Sigmoid colon (tissue), 4 donors: ENCODE measurements at regions not wholly inside any gene's neighbourhood (a gene's known extent, or its start where the extent isn't known, plus 50 kb on each side); places are given as distances from the start of the nearest gene placed in this dataset.

Experiments used
- CTCF ChIP-seq, 4 experiments: fragments of 450-650 bp in 3 of 4; fragments of 200-600 bp in 1 of 4; IDR thresholded peaks; one replicate each; pipeline ENCODE4 v1.5.1; 2016 to 2019; ENCODE audit warnings: antibody characterized with exemption in 4 of 4, mild to moderate bottlenecking in 3 of 4, moderate library complexity in 2 of 4
- EP300 ChIP-seq, 4 donors: sonication (generic); formaldehyde crosslinking; IDR thresholded peaks; one replicate each; pipeline ENCODE4 v1.6.1; 2017; ENCODE audit warnings: antibody characterized with exemption in 4 of 4
- POLR2A ChIP-seq, 2 donors: fragments of 450-650 bp; IDR thresholded peaks; one replicate each; pipeline ENCODE4 v1.6.1; 2016; ENCODE audit warnings: antibody characterized with exemption in 2 of 2, mild to moderate bottlenecking in 2 of 2, moderate library complexity in 2 of 2
- POLR2AphosphoS5 ChIP-seq, 4 donors: sonication (generic); formaldehyde crosslinking; IDR thresholded peaks; one replicate each; pipeline ENCODE4 v1.6.1; 2017; ENCODE audit warnings: antibody characterized with exemption in 4 of 4

DNA sequence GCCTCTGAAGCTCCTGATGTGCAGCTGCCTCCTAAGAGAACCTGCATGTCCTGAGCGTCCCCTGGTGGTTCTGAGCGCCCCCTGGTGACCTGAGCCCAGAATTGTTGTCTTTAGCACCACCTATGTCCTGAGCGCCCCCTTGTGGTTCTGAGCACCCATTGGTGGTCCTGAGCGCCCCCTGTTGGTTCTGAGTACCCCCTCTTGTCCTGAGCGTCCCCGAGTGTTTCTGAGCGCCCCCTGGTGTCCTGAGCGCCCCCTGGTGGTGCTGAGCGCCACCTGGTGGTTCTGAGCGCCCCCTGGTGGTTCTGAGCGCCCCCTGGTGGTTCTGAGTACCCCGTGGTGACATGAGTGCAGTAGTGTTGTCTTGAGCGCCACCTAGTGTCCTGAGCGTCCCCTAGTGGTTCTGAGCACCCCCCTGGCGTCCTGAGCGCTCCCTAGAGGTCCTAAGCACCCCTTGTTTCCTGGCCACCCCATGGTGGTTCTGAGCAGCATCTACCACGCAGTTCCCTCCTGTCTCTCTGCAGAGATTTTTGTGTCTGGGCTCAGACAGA, 782.5 kb downstream of the TMEM121 start:
- no peak for TF ChIP-seq POLR2AphosphoS5 (IDR thresholded peaks at IDR 0.05)
- no peak for TF ChIP-seq CTCF (IDR thresholded peaks at IDR 0.05)
- no peak for TF ChIP-seq EP300 (IDR thresholded peaks at IDR 0.05)
- no peak for TF ChIP-seq POLR2A (IDR thresholded peaks at IDR 0.05)
